RWPE2 (cell line): ENCODE measurements at regions not wholly inside any gene's neighbourhood (a gene's known extent, or its start where the extent isn't known, plus 50 kb on each side); places are given as distances from the start of the nearest gene placed in this dataset.

ENCODE experiments used
- ATAC-seq: fragments of 200-7000 bp; cut with Tn5 transposase; 3 replicates; pipeline ENCODE4 v1.9.1; 2021; ENCODE audit warnings: low read depth
- DNase-seq: peaks from one replicate; pipeline ENCODE4 v3.0.0-alpha.2; 2020; ENCODE audit warnings: low spot score
- H3K27ac ChIP-seq: fragments of 450-650 bp; 2 replicates; pipeline ENCODE4 v1.5.1; 2017; ENCODE audit warnings: mild to moderate bottlenecking; ENCODE audit not compliant: poor library complexity, severe bottlenecking
- H3K27me3 ChIP-seq: fragments of 250-450 bp; sonication (Bioruptor Pico); 2 replicates; pipeline ENCODE4 v1.5.1; 2021; ENCODE audit warnings: mild to moderate bottlenecking, moderate library complexity; ENCODE audit not compliant: insufficient read depth, poor library complexity, severe bottlenecking
- H3K36me3 ChIP-seq: fragments of 250-450 bp; sonication (Bioruptor Pico); 2 replicates; pipeline ENCODE4 v1.5.1; 2020; ENCODE audit warnings: low read depth, mild to moderate bottlenecking, moderate library complexity
- H3K4me1 ChIP-seq: fragments of 250-450 bp; sonication (Bioruptor Pico); 2 replicates; pipeline ENCODE4 v1.5.1; 2021; ENCODE audit warnings: mild to moderate bottlenecking, moderate library complexity; ENCODE audit not compliant: insufficient read depth, poor library complexity, severe bottlenecking
- H3K4me3 ChIP-seq: fragments of 250-450 bp; sonication (Bioruptor Pico); 2 replicates; pipeline ENCODE4 v1.5.1; 2021; ENCODE audit warnings: mild to moderate bottlenecking, moderate library complexity; ENCODE audit not compliant: severe bottlenecking
- H3K9me3 ChIP-seq: fragments of 250-450 bp; sonication (Bioruptor Pico); 2 replicates; pipeline ENCODE4 v1.5.1; 2021; ENCODE audit warnings: mild to moderate bottlenecking, moderate library complexity; ENCODE audit not compliant: severe bottlenecking
- TF ChIP-seq, protein P1 (sequence below): fragments of 450-650 bp; IDR thresholded peaks from one replicate; pipeline ENCODE4 v1.5.1; 2017; ENCODE audit warnings: mild to moderate bottlenecking, moderate library complexity; ENCODE audit not compliant: poor library complexity, severe bottlenecking

DNA sequence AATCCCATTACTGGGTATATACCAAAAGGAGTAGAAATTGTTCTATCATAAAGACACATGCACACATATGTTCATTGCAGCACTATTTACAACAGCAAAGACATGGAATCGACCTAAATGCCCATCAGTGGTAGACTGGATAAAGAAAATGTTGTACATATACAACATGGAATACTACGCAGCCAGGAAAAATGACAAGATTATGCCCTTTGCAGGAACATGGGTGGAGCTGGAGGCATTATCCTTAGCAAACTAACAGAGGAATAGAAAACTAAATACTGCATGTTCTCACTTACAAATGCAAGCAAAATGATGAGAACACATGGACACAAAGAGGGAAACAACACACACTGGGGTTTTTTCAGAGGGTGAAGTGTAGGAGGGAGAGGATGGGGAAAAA lies 300.2 kb downstream of the BAMBI start:
- DNase-seq: no peak
- no peaks in the 10 kb centered on the region for H3K4me1 ChIP-seq
- no peaks in the 10 kb centered on the region for H3K27me3 ChIP-seq
- no peak overlapping the region for H3K4me3 ChIP-seq
- ATAC-seq: no peak
- TF ChIP-seq, protein P1, sequence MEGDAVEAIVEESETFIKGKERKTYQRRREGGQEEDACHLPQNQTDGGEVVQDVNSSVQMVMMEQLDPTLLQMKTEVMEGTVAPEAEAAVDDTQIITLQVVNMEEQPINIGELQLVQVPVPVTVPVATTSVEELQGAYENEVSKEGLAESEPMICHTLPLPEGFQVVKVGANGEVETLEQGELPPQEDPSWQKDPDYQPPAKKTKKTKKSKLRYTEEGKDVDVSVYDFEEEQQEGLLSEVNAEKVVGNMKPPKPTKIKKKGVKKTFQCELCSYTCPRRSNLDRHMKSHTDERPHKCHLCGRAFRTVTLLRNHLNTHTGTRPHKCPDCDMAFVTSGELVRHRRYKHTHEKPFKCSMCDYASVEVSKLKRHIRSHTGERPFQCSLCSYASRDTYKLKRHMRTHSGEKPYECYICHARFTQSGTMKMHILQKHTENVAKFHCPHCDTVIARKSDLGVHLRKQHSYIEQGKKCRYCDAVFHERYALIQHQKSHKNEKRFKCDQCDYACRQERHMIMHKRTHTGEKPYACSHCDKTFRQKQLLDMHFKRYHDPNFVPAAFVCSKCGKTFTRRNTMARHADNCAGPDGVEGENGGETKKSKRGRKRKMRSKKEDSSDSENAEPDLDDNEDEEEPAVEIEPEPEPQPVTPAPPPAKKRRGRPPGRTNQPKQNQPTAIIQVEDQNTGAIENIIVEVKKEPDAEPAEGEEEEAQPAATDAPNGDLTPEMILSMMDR: no peak
- H3K36me3 ChIP-seq: no peaks in the 10 kb centered on the region
- no peaks in the 10 kb centered on the region for H3K9me3 ChIP-seq
- H3K27ac ChIP-seq: no peak overlapping the region

GRCh38 chr10:28980264-28980663 lies 302.9 kb downstream of the BAMBI start:
- Histone ChIP-seq H3K9me3 (no peaks in the 10 kb centered on the region), H3K27ac (no peak overlapping the region), H3K36me3 (no peaks in the 10 kb centered on the region), H3K4me1 (no peaks in the 10 kb centered on the region), H3K4me3 (no peak overlapping the region), H3K27me3 (no peaks in the 10 kb centered on the region)
- no peak for DNase-seq
- TF ChIP-seq, protein P1: no peak
- ATAC-seq: no peak

DNA sequence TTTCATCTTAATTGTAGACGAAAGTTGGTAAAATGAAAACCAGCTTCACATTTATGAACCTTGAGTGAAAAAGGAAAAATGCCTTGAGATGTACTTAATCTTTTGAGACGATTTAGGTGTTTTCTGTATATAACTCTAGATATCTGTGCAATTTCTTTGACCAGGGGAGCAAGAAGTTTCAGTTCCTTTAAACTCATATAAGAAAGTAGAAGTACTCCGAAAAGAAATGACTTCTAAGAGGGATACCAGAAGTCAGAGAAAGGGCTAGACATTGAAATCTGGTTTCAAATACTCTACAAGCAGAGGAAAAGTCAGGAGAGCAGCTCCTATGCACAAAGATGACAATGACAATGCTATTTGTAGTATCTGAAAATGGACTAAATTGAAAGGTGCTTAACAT lies 303.7 kb downstream of the BAMBI start:
- DNase-seq: no peak
- Histone ChIP-seq H3K4me1 (no peaks in the 10 kb centered on the region), H3K9me3 (no peaks in the 10 kb centered on the region), H3K36me3 (no peaks in the 10 kb centered on the region), H3K4me3 (no peak overlapping the region), H3K27me3 (no peaks in the 10 kb centered on the region), H3K27ac (no peak overlapping the region)
- no peak for ATAC-seq
- TF ChIP-seq, protein P1: no peak

DNA sequence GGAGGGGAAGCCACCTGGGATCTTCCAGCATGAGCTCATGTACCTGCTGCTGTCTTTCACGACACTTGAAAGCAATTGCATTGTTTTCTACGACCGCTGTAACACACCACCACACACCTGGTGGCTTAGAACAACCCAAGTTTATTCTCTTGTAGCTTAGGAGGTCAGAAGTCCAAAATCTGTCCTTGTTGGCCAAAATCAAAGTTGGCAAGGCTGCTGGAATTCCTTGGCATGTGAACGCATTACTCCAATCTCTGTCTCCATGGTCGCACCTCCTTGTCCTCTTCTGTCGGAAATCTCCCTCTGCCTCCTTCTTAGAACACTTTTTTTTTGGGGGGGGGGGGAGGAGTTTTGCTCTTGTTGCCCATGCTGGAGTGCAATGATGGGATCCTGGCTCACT lies 305.7 kb downstream of the BAMBI start:
- Histone ChIP-seq H3K9me3 (no peaks in the 10 kb centered on the region), H3K27ac (no peak overlapping the region), H3K4me3 (no peak overlapping the region), H3K36me3 (no peaks in the 10 kb centered on the region), H3K4me1 (no peaks in the 10 kb centered on the region), H3K27me3 (no peaks in the 10 kb centered on the region)
- DNase-seq (no peak), ATAC-seq (no peak)
- TF ChIP-seq, protein P1: no peak

DNA sequence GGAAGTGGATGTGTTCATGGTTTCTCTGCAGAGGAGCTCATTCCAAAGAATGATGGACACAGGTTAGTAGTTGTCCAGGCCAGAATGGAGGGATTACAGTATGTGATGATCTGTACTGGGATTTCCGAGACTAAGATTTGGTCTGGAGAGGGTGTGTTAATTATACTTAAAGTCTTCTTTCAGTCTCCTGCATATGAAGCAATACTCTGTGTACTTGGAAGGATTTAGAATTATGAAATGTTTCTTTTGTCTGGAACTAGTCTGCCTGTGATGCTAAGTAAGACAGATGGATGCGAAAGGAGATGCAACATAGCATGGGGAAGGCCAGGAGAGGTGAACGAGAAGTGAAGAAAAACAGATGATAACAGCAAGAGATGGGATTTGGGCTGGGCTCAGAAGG lies 305.1 kb upstream of the LYZL1 start:
- no peaks in the 10 kb centered on the region for H3K27me3 ChIP-seq
- no peaks in the 10 kb centered on the region for H3K9me3 ChIP-seq
- no peaks in the 10 kb centered on the region for H3K4me1 ChIP-seq
- no peak overlapping the region for H3K4me3 ChIP-seq
- TF ChIP-seq, protein P1: no peak
- DNase-seq (no peak), ATAC-seq (no peak)
- H3K27ac ChIP-seq: no peak overlapping the region
- no peaks in the 10 kb centered on the region for H3K36me3 ChIP-seq
